Osteocyte (in vitro differentiated cells): ENCODE measurements at regions not wholly inside any gene's neighbourhood (a gene's known extent, or its start where the extent isn't known, plus 50 kb on each side); places are given as distances from the start of the nearest gene placed in this dataset.
A peak's percentile ranks its signal among the peaks of the same experiment; 100 is the strongest.

ENCODE experiments used
- DNase-seq: peaks from one replicate; pipeline ENCODE4 v3.0.0; 2021; ENCODE audit warnings: mixed read lengths; ENCODE audit not compliant: unreplicated experiment; ENCODE audit errors: extremely low spot score
- H3K27ac Mint-ChIP-seq: one replicate; pipeline ENCODE4 v1.8.0; 2021; ENCODE audit warnings: mild to moderate bottlenecking, mixed read lengths; ENCODE audit not compliant: unreplicated experiment
- H3K27me3 Mint-ChIP-seq: one replicate; pipeline ENCODE4 v1.8.0; 2021; ENCODE audit warnings: mixed read lengths; ENCODE audit not compliant: unreplicated experiment
- H3K36me3 Mint-ChIP-seq: one replicate; pipeline ENCODE4 v1.8.0; 2021; ENCODE audit warnings: mixed read lengths; ENCODE audit not compliant: unreplicated experiment
- H3K4me1 Mint-ChIP-seq: one replicate; pipeline ENCODE4 v1.8.0; 2021; ENCODE audit warnings: mixed read lengths; ENCODE audit not compliant: unreplicated experiment
- H3K4me3 Mint-ChIP-seq: one replicate; pipeline ENCODE4 v1.8.0; 2021; ENCODE audit warnings: mild to moderate bottlenecking, moderate library complexity, mixed read lengths; ENCODE audit not compliant: unreplicated experiment
- H3K9me3 Mint-ChIP-seq: one replicate; pipeline ENCODE4 v1.8.0; 2021; ENCODE audit warnings: mixed read lengths; ENCODE audit not compliant: unreplicated experiment
- TF ChIP-seq, protein P1 (sequence below): fragments of 200-600 bp; sonication (generic); IDR thresholded peaks from 2 replicates; pipeline ENCODE4 v1.5.0; 2021; ENCODE audit warnings: antibody characterized with exemption, mild to moderate bottlenecking, moderate library complexity

DNA sequence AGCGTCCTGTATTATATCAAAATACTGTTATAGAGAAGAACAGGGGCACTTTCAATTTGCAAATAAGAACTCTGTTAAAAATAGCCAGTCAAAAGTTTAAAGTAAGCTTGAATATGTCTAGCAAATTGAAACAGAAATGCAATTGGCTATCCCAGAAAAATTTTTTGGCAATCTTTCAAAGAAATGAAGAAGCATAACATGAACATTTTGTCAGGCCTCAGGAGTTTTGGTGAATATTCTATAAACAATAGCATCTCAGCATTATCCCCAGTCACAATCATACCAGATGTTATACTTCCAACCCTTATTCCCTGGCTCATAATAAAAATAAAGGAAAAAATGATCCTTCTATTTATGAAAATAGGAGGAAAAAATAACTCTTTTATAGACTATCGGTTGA, 252.4 kb downstream of the GRB14 start:
- peaks cover 18% of the 10 kb centered on the region for H3K4me1 Mint-ChIP-seq
- no peaks in the 10 kb centered on the region for H3K36me3 Mint-ChIP-seq
- no peak overlapping the region for H3K4me3 Mint-ChIP-seq
- TF ChIP-seq, protein P1, sequence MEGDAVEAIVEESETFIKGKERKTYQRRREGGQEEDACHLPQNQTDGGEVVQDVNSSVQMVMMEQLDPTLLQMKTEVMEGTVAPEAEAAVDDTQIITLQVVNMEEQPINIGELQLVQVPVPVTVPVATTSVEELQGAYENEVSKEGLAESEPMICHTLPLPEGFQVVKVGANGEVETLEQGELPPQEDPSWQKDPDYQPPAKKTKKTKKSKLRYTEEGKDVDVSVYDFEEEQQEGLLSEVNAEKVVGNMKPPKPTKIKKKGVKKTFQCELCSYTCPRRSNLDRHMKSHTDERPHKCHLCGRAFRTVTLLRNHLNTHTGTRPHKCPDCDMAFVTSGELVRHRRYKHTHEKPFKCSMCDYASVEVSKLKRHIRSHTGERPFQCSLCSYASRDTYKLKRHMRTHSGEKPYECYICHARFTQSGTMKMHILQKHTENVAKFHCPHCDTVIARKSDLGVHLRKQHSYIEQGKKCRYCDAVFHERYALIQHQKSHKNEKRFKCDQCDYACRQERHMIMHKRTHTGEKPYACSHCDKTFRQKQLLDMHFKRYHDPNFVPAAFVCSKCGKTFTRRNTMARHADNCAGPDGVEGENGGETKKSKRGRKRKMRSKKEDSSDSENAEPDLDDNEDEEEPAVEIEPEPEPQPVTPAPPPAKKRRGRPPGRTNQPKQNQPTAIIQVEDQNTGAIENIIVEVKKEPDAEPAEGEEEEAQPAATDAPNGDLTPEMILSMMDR = no peak
- DNase-seq = no peak
- no peaks in the 10 kb centered on the region for H3K9me3 Mint-ChIP-seq
- no peaks in the 10 kb centered on the region for H3K27me3 Mint-ChIP-seq
- peak overlapping the region; percentile 9 for H3K27ac Mint-ChIP-seq

DNA sequence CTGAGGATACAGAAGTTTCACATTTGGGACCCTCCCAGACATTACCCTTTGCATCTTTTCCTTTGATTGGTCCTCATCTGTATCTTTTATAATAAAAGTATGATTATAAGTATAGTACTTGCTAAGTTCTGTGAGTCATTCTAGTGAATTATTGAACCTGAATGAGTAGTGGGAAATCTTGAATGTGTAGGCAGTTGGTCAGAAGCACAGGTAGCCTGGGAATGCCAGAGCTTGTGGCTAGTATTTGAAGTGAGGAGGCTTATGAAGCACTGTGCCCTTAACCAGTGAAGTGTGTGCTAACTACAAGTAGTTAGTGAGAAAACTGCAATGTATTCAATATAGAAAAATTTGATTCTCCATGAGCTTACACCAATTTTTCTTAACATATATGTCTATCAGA, 257.6 kb downstream of the GRB14 start:
- Mint-ChIP-seq H3K27me3 (peaks cover 10% of the 10 kb centered on the region), H3K4me1 (peaks cover 5% of the 10 kb centered on the region), H3K9me3 (no peaks in the 10 kb centered on the region), H3K4me3 (no peak overlapping the region), H3K36me3 (no peaks in the 10 kb centered on the region), H3K27ac (no peak overlapping the region)
- no peak for DNase-seq
- TF ChIP-seq, protein P1 = no peak

GRCh38 chr2:164351536-164351935, 269.7 kb downstream of the GRB14 start:
- Mint-ChIP-seq H3K4me1 (no peaks in the 10 kb centered on the region), H3K36me3 (no peaks in the 10 kb centered on the region), H3K9me3 (no peaks in the 10 kb centered on the region), H3K27ac (no peak overlapping the region), H3K4me3 (no peak overlapping the region), H3K27me3 (peaks cover 3% of the 10 kb centered on the region)
- TF ChIP-seq, protein P1 = no peak
- no peak for DNase-seq

DNA sequence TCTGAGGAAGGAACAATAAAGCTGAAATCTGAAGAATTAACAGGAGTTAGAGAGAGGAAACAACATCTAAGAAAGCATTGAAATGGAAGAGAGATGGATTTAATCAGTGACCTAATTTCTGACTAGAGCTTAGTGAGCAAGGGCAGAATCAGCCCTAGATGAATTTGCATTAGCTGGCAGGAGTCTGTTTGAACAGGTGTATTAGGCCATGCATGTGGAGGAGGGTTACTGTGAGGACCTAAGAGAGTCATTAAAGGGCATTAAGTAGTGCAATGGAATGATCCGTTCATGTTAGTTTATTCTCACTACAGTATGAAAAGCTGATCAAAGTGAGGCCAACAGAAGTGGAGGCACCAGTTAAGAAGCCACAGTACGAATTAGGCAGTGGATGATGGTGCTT, 285.3 kb downstream of the GRB14 start:
- Mint-ChIP-seq H3K4me1 (no peaks in the 10 kb centered on the region), H3K4me3 (no peak overlapping the region), H3K36me3 (peaks cover 5% of the 10 kb centered on the region), H3K27me3 (peaks cover 14% of the 10 kb centered on the region), H3K9me3 (peaks cover 12% of the 10 kb centered on the region), H3K27ac (no peak overlapping the region)
- no peak for DNase-seq
- TF ChIP-seq, protein P1 = no peak

DNA sequence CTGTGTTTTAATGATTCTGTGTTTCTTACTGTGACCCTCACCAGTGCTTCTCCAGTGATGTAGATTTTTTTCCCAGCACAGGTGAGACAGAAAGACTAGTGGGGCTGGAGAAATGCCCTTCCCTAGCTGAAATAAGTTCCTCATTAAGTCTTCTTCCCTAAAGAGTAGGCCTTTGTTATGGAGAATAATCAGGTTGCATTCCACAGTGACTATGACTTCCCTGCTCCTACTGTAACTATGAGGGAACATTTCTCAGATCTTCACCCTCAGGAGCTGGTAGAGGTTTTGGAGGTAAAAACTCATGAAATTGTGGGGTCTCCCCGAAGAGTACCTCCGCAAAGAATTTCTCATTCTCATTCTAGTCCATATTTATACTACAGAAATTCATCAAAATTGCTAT, 286.2 kb downstream of the GRB14 start:
- peaks cover 5% of the 10 kb centered on the region for H3K36me3 Mint-ChIP-seq
- no peak overlapping the region for H3K27ac Mint-ChIP-seq
- no peak overlapping the region for H3K4me3 Mint-ChIP-seq
- peaks cover 12% of the 10 kb centered on the region for H3K9me3 Mint-ChIP-seq
- no peaks in the 10 kb centered on the region for H3K4me1 Mint-ChIP-seq
- peaks cover 15% of the 10 kb centered on the region for H3K27me3 Mint-ChIP-seq
- TF ChIP-seq, protein P1 = no peak
- no peak for DNase-seq
